ENCODE measurements at regions not wholly inside any gene's neighbourhood (a gene's known extent, or its start where the extent isn't known, plus 50 kb on each side); places are given as distances from the start of the nearest gene placed in this dataset.
"Not testable (repeated sequence)": the region's sequence is repeated elsewhere in the genome, so short reads cannot be mapped to it uniquely, and the experiment has no call there.

- no peak for DNase-seq (ENCODE audit: low read depth)
- no peak overlapping the region for H3K4me3 ChIP-seq (ENCODE audit: low read depth, low read length)
- TF ChIP-seq CTCF (IDR thresholded peaks at IDR 0.05; ENCODE audit: insufficient read depth, low read depth, low read length, missing control alignments) = peak; percentile 2
Observed at GRCh38 chr10:111323389-111323966, 246.6 kb downstream of the ADRA2A start.

- not testable (repeated sequence) for DNase-seq (ENCODE audit: low read depth); H3K4me3 ChIP-seq (ENCODE audit: low read depth, low read length)
Observed at GRCh38 chr10:111332174-111332573, 255.3 kb downstream of the ADRA2A start.

- no peak overlapping the region for H3K4me3 ChIP-seq (ENCODE audit: low read depth, low read length)
- TF ChIP-seq CTCF (IDR thresholded peaks at IDR 0.05; ENCODE audit: insufficient read depth, low read depth, low read length, missing control alignments) = no peak
- no peak for DNase-seq (ENCODE audit: low read depth)
Observed at GRCh38 chr10:111335826-111336225, 259.0 kb downstream of the ADRA2A start.

- H3K4me3 ChIP-seq (ENCODE audit: low read depth, low read length) = no peak overlapping the region
- no peak for DNase-seq (ENCODE audit: low read depth)
- TF ChIP-seq CTCF (IDR thresholded peaks at IDR 0.05; ENCODE audit: insufficient read depth, low read depth, low read length, missing control alignments) = no peak
Observed at GRCh38 chr10:111338035-111338434, 261.2 kb downstream of the ADRA2A start.

GRCh38 chr10:111338805-111339204 is 262.0 kb downstream of the ADRA2A start:
- no peak for TF ChIP-seq CTCF (IDR thresholded peaks at IDR 0.05; ENCODE audit: insufficient read depth, low read depth, low read length, missing control alignments)
- DNase-seq (ENCODE audit: low read depth) = peak; percentile 69
- H3K4me3 ChIP-seq (ENCODE audit: low read depth, low read length) = no peak overlapping the region

GRCh38 chr10:111344804-111345203 is 268.0 kb downstream of the ADRA2A start:
- DNase-seq (ENCODE audit: low read depth) = peak; percentile 25
- TF ChIP-seq CTCF (IDR thresholded peaks at IDR 0.05; ENCODE audit: insufficient read depth, low read depth, low read length, missing control alignments) = peak; percentile 32
- H3K4me3 ChIP-seq (ENCODE audit: low read depth, low read length) = no peak overlapping the region

GRCh38 chr10:111347386-111348013 is 270.7 kb downstream of the ADRA2A start:
- no peak for DNase-seq (ENCODE audit: low read depth)
- H3K4me3 ChIP-seq (ENCODE audit: low read depth, low read length) = no peak overlapping the region

More at GRCh38 chr10:111347386-111348013, 270.7 kb downstream of the ADRA2A start:
- TF ChIP-seq CTCF (IDR thresholded peaks at IDR 0.05; ENCODE audit: insufficient read depth, low read depth, low read length, missing control alignments) = no peak

All from GM12865 (cell line).